ENCODE measurements at regions not wholly inside any gene's neighbourhood (a gene's known extent, or its start where the extent isn't known, plus 50 kb on each side); places are given as distances from the start of the nearest gene placed in this dataset.

GRCh38 chr6:45789238-45789637 lies 226.4 kb downstream of the CLIC5 start:
- no peak for DNase-seq

- DNase-seq: no peak
These were observed 228.3 kb downstream of the CLIC5 start for GRCh38 chr6:45787384-45787783.

- DNase-seq: no peak
These were observed 229.3 kb downstream of the CLIC5 start for GRCh38 chr6:45786355-45786781.

- DNase-seq: no peak
These were observed 231.4 kb downstream of the CLIC5 start for GRCh38 chr6:45784250-45784649.

GRCh38 chr6:45783716-45784115 lies 231.9 kb downstream of the CLIC5 start:
- no peak for DNase-seq

GRCh38 chr6:45781890-45782289 lies 233.8 kb downstream of the CLIC5 start:
- no peak for DNase-seq

- DNase-seq: no peak
These were observed 235.1 kb downstream of the CLIC5 start for GRCh38 chr6:45780523-45780922.

GRCh38 chr6:45775026-45775697 lies 240.5 kb downstream of the CLIC5 start:
- no peak for DNase-seq

- DNase-seq: no peak
These were observed 241.8 kb downstream of the CLIC5 start for GRCh38 chr6:45773906-45774305.

GRCh38 chr6:45772886-45773495 lies 242.7 kb downstream of the CLIC5 start:
- no peak for DNase-seq

- DNase-seq: no peak
These were observed 243.6 kb downstream of the CLIC5 start for GRCh38 chr6:45772051-45772450.

GRCh38 chr6:45763281-45763680 lies 252.4 kb downstream of the CLIC5 start:
- no peak for DNase-seq

GRCh38 chr6:45759472-45759810 lies 256.2 kb downstream of the CLIC5 start:
- no peak for DNase-seq

GRCh38 chr6:45758787-45759471 lies 256.7 kb downstream of the CLIC5 start:
- DNase-seq: no peak

GRCh38 chr6:45757443-45758130 lies 258.1 kb downstream of the CLIC5 start:
- DNase-seq: no peak

- no peak for DNase-seq
These were observed 259.1 kb downstream of the CLIC5 start for GRCh38 chr6:45756606-45757005.

- DNase-seq: no peak
These were observed 261.2 kb downstream of the CLIC5 start for GRCh38 chr6:45754432-45754831.

- no peak for DNase-seq
These were observed 269.6 kb downstream of the CLIC5 start for GRCh38 chr6:45746046-45746445.

- DNase-seq: no peak
These were observed 272.5 kb downstream of the CLIC5 start for GRCh38 chr6:45743028-45743615.

- DNase-seq: no peak
These were observed 273.1 kb downstream of the CLIC5 start for GRCh38 chr6:45742591-45742990.

GRCh38 chr6:45741437-45742171 lies 274.1 kb downstream of the CLIC5 start:
- no peak for DNase-seq

- DNase-seq: no peak
These were observed 276.6 kb downstream of the CLIC5 start for GRCh38 chr6:45739058-45739457.

- no peak for DNase-seq
These were observed 277.6 kb downstream of the CLIC5 start for GRCh38 chr6:45738057-45738455.
